Hematopoietic multipotent progenitor cell treated with erythropoietin and hydrocortisone succinate and interleukin-3 and kit ligand, for 4 days (in vitro differentiated cells): ENCODE measurements at regions not wholly inside any gene's neighbourhood (a gene's known extent, or its start where the extent isn't known, plus 50 kb on each side); places are given as distances from the start of the nearest gene placed in this dataset.
"Not testable (repeated sequence)": the region's sequence is repeated elsewhere in the genome, so short reads cannot be mapped to it uniquely, and the experiment has no call there.

Experiments
- DNase-seq: peaks from one replicate; pipeline ENCODE4 v3.0.0-alpha.2; 2015

- no peak for DNase-seq
Measured at GRCh38 chr2:109669731-109670130, 55.6 kb downstream of the SOWAHC start.

DNA sequence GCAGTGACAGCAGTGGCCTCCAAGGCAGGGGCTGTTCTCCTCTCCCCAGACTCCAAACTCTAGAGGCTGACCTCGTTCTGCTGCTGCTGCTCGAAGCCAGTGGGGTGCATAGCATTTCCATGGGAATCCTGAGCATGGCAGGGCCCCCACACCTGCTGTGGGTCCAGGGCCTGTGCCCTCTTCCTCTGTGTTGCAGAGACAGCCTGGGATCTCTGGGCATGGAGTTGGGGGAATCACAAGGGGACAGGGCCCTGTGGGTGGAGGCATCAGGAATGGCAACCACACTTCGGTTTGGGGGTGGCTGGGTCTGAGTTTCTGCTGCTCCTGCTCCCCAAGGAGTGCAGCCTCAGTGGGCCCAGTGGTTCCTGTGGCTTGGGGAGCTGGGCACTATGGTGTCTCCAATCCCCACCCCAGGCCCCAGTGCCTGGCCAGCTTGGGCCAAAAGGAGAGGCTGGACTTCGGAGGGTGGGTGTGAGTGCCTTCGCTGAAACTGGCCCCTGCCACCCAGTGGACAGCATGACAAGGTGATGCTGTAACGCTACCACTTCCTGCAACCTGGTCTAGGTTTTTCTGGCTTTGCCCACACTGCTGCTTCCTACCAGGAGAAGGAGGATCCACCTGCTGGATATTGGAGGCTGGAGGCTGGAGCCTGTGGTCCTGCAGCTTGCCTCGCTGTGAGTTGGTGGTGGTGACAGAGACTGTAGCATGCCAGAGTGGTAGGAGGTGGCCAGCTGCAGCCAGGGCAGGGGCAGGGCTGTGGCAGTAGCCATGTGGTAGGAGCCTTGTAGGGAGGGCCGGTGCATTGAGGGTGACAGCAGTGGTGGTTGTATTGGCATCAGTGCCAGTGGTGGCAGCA, 56.6 kb downstream of the SOWAHC start:
- no peak for DNase-seq

- no peak for DNase-seq
Measured at GRCh38 chr2:109674894-109675534, 60.9 kb downstream of the SOWAHC start.

DNA sequence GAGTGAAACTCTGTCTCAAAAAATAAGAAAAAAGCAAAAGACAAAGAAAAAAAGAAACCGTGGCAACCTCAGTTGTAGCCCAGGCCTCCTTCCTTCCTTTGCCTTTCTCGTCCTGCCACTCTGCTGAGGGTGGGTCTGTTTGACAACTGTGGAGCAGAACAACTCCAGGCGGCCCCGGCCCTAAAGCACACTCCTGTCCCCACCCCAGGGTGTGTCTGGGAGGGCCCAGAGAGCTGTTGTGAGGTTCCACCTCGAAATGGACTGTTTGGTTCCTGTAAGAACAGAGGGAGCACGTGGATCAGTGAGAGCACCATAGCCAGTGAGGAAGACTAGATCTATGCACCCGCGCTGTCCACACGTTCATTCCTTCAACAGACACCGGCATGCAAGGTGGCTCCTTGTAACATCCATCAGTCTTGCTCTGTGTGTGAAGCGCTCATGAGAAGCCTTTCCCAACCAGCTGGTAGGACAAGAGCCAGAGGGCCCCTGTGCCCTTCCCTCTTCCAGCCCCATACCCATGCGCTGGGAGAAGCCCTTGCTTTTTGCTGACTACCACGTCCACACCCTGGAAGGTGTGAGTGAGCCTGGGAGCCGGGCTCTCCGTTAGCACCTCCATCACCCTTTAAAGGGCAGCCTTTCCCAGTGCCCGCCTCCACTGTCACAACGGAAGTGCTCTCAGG, 61.6 kb downstream of the SOWAHC start:
- DNase-seq, result no peak

- no peak for DNase-seq
Measured at GRCh38 chr2:109676346-109676902, 62.3 kb downstream of the SOWAHC start.

- not testable (repeated sequence) for DNase-seq
Measured at GRCh38 chr2:109677121-109677731, 63.1 kb downstream of the SOWAHC start.

DNA sequence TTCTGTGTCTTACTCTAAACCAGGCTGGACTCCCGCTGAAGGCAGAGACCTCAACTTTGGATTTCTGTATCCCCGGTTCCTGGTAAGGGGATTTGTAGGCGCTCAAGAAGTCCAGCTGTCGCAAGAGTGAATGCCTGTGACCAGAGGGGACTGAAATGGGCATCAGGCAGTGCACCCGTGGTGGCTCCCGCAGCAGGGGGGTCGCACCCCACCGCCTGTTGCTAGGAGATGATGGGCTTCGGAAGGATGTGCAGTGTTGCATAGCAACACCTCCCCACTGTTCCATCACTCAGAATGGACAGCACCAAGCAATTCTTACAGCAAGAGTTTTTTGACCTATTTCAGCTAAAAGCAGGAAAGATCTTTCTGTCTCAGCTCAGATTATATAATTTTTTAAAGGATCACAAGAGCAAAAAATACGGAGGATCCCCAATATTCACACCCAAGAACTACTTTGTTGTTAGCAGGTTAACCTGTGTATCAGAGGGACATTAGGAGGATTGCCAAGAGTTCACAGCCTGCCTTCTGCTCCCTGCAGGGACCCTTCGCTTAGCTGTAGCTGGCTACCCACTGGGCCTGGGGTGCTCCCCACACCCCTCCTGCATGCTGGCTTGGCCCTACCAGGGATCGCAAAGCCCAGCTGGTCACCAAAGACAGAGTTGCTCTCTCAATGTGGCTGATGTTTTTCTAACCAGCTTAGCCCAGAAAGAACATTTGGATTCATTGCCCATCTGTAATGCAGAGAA, 63.8 kb downstream of the SOWAHC start:
- DNase-seq, result no peak

- not testable (repeated sequence) for DNase-seq
Measured at GRCh38 chr2:109678724-109679201, 64.6 kb downstream of the SOWAHC start.

DNA sequence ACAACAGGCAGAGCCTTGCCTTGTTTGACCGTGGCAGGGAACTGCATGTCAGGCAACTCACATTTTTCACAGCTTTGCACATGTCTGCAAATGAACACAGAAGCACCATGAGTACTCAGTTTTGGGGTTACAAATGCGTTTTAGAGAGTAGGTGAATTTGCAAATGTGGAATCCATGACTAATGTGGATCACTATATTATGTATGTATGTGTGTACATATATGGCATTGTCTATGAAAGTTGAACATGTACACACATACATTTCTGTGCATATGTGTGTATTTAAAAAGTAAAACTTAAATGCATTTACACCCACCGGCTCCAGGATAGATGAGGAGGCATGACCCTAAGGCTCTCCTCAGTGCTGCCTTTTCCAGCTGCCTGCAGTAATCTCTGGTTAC, 65.1 kb downstream of the SOWAHC start:
- no peak for DNase-seq

DNA sequence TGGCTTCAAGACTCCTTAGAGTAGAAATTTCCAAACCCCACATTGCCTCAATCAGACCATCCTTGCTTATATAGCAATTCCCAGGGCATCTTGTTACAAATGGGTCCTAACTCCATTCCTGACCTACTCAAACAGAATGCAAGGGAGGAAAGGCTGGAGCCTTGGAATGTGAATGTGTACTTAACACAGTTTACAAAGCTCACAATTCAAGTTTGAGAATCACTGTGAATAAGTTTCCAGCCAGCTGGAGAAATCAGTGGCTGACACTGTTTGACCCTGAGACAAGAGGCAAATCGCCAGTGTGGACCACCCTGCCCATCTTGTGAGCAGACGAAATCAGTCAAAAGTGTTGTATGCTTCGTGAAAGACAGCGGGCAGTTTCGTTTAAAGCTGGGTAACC, 65.5 kb downstream of the SOWAHC start:
- DNase-seq, result no peak

DNA sequence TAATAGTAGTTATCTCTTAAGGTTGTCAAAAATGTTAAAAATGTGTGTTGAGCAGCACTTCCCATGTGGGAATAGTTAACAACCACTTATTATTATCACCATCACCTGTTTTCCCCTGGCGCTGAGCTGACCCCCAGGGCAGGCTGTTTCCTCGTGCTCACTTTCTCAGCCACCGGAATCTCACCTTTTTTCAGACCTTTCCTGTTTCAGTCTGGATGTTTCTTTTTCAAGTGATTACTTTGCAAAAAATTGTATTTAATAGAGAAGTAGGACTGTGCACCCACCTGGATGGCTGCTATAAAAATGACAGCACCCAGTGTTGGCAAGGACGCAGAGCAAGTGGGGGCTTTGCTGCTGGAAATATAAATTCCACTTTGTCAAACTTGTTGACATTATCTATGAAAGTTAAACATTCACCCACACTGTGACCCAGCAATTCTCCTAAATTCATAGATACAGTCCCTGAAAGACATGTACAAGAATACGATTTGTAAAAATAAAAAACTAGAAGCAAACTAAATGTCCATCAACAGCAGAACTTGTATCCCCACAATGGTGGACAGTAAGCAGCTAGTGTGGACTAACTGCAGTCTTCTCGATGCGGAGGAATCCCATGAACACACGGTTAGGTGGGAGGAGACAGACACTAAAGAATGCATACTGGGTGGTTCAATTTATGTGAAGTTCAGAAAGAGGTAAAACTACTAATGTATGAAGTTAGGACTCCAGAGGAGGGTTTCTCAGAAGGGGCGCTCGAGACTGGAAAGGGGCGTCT, 66.5 kb downstream of the SOWAHC start:
- no peak for DNase-seq

- no peak for DNase-seq
Measured at GRCh38 chr2:109681633-109682380, 67.6 kb downstream of the SOWAHC start.

GRCh38 chr2:109683452-109683851, 69.3 kb downstream of the SOWAHC start:
- no peak for DNase-seq

- DNase-seq, result no peak
Measured at GRCh38 chr2:109685453-109685852, 71.3 kb downstream of the SOWAHC start.

- DNase-seq, result no peak
Measured at GRCh38 chr2:109686921-109687320, 72.8 kb downstream of the SOWAHC start.

DNA sequence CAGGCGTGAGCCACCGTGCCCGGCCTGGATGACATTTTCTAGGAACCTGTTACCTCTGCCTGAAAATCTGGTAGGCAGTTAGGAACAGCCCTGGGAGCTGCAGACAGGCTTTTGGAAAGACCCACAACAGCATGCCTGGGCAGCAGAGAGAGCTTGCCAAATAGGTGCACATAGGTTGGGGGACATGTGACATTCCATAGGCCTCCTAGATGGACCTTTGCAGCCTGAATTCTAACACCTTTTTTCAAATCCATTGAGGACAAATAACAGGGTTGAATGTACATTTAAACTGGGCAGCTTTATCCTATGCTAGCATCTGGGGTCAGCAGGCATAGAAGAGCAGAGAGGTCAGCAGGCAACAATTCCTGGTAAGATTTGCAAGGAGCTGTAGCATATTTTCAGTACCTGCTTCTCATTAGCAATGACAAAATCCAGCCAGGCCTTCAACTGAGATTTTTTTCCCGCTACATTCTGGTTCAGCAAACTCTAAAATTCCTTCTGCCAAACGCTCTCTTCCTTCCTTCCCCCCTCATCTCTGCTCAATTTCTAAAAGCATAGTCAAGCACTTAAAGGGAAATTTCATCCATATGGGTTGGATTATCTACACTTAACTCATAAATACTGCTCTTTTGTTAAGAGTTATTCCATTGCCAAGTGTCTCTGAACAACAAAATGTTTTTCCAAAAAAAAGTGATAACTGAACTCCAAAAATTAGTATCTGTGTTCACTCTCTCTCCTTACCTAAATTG, 75.2 kb downstream of the SOWAHC start:
- no peak for DNase-seq

- no peak for DNase-seq
Measured at GRCh38 chr2:109689973-109690372, 75.8 kb downstream of the SOWAHC start.

- DNase-seq, result no peak
Measured at GRCh38 chr2:109690457-109690821, 76.3 kb downstream of the SOWAHC start.

DNA sequence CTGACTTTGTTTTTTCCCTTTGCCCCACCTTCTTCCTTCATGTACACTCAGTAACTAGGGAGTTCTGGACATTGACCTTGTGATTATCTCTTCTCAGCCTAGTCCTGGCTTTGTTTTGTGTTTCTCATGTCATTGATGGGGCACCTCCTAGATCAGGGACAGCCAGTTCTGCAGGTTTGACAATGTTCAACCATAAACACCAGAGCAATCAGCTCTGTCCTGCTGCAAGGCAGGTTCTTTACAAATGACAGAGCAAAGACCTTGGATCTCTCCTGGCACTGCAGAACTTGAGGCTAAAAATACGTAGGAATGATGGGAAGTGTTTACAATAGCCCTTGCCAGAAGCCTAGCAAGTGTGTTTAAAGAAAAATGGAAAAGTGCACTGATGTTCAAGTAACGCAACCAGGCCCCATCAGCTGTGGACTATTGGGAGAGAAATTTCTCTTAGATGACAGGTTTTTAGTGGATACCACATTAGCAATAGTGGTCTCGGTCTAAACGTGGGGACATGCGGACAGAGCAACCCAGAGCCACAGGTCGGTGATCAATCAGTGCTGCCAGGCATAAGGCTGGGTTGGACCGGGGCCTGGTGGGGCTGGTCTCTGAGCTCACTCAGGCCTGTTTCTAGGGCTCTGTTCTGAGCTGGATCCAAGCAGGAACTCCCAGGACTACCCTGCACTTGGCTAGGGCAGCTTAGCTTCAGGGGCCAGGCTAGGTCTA, 76.8 kb downstream of the SOWAHC start:
- no peak for DNase-seq
